Endothelial cell of hepatic sinusoid (primary cell): ENCODE measurements at regions not wholly inside any gene's neighbourhood (a gene's known extent, or its start where the extent isn't known, plus 50 kb on each side); places are given as distances from the start of the nearest gene placed in this dataset.

Experiments used
- in situ Hi-C: cut with HindIII; loops from 2 replicates; pipeline ENCODE4 v1.10.0; 2017; ENCODE audit warnings: low sequenced_read_pairs

DNA sequence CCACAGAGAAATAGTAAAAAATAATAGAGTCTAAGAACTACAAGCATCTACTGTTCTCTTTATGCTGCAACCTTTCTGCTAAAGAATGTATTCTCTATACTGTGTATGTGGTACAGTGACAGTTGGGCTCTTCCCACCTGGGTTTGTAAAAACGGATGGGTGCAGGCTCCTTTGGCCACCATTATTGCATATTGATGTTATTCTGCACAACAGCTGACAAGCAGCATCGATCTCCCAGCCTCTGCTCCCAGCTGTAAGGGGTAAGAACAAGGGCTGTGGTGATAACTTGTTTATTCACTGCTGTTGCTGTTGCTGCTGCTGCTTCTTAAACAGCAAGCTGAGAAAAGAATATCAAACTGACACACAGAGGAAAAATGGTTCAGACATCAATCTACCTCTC lies 56.1 kb downstream of the KCNRG start:
- in situ Hi-C loops: no loop called here

DNA sequence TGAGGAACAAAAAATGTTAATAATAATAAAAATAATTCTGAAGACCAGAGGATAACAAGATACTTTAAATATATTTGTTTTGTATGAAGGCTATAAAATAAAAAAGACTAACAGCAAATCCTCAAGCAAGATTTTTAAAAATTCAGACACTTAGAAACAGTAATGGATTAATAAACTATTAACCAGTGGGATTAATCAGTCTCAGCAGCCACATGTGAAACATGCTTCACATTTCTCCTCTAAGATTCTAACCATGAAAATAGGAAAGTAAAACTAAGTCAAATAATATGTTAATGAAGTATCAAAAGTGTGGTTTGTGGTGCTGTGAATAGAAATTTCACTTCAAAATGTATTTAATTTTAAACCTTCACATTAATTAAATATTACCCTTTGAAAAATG lies 57.4 kb downstream of the KCNRG start:
- in situ Hi-C loops: no loop called here

DNA sequence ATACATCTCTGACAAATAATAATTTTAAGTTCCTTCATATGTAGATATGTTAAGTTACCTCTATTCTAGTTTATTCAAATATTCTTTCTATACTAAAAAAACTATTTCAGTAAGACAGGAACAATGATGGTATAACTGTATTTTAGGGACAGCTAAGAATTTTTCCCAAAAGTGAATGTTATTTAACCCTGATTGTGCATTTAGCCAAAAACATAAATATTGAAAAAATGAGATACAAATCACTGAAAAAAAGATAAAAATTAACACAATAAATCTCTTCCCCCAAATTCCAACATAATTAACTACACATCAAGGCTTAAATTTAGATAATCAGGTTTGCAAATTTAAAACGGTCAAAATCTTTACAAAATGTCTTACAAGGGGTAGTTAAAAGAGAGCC lies 58.1 kb downstream of the KCNRG start:
- in situ Hi-C loops: no loop called here

DNA sequence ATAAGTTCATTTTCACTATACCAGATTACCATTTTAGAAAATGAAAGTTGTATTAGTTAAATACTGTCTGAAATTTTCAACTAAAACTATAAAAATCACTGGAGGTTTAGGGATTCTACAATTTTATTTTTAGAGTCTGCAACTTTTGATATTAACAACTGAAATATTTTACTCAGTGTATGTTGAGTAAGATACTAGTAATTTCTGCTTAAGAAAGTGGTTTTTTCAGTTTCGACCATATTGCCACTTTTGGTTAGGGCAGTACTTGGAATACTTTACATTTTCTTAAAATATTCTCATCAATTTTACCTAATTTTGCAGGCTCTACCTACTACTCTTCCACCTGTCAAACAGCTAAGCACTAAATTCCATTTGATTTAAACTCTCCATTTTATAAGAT lies 59.6 kb downstream of the KCNRG start:
- in situ Hi-C loops: loop anchor here (5.0 kb wide), 1 partner anchor 43 kb away; no protein-coding TSS in a partner anchor

DNA sequence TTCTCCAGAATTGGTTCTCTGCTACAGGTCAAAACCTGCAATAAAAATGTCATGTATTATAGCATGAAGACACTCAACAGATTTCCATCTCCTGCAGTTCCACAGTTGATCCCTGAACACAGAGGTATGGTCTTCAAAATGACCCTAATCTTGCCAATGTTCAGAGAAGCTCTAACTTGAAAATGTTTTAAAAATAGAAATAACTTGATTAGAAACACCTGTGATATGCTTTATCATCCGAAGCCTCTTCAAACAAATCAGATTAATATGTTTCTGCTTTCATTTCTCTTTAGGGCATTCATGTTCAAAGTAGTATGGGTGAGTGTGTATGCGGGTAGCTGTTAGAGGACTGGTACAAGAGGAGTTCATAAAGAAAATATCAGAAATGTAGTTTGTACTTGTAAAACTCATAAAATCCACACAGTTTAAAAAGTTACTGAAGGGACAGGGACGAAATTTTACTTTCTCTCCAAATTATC lies 60.4 kb downstream of the KCNRG start:
- in situ Hi-C loops: loop anchor here (5.0 kb wide), 1 partner anchor 43 kb away; no protein-coding TSS in a partner anchor

DNA sequence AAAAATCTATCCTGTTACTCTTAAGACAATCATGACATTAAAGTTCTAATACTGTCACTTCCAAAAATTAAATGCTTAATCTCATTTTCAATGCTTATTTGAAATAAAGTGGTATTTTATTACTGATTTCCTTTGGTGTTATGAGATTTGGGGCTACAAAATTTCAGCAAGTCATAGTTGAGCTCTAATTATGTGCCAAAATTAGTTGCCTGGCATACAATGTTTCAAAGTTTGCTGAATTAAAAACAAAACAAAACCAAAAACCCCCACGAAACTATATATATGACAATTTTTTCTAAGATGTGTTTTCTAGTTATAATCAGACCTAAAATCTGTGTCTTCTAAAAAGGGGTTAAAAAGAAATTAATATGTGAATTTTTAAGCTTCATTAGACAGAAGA lies 62.2 kb downstream of the KCNRG start:
- in situ Hi-C loops: loop anchor here (5.0 kb wide), 1 partner anchor 45 kb away; no protein-coding TSS in a partner anchor

DNA sequence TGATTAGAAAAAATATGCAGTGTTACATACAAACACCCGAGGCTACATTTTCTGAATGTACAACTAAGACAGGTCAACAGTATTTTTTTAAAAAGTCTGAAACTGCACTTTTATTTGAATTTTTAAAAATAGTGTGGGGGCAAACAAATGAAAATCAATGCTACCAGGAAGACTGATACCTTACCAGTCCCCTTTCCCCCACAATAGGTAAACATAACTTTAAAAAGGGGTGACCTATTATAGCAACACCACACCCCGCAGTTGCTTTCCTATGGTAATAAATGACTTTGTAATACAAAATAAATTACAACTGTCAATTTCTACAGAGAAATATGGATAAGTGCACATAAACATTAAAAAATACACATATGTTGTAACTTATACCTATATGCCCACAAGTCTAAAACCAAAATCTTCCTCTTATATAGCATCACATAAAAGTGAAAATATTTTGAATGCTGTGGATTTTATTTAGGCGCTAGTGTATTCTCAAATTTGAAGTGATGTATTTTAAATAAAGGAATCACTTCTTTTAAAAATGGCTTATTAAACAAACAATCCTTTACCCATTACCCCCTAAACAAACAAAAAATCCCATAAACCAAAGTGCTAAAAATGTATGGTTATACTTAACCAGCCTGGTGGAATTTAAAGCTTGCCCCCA lies 63.1 kb downstream of the KCNRG start:
- in situ Hi-C loops: loop anchor here (5.0 kb wide), 1 partner anchor 46 kb away; no protein-coding TSS in a partner anchor

DNA sequence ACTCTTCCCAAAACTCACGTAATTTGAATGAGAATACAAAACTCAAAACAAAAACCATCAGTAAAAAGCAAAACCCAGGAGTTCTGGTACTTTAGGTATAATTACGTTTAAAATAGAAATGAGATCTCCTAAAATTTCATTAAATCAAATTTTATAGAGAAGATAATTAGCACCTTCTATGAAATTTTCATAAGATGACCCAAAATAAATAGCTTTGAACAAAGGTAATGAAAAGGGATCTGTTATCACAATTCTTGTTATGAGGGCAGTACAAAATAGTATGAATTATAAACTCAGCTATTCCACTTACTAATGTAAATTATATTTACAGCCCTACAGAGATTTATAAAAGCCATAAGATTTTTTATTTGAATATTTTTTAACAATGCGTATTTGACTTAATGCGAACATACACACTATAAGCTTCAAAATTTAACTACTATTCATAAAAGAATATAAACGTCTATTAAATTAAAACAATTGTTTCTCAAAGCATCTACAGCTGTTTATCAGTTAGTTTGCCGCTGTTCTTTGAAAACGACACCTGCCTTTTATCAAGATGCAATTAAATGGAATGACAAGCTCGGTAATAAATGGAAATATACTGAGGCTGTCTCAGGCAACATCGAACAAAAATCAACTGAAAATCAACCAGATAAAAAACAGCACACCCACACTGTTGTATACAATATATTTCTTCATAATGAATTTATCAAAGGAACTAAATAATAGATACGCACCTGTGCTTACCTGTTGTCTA lies 63.8 kb downstream of the KCNRG start:
- in situ Hi-C loops: loop anchor here (5.0 kb wide), 1 partner anchor 47 kb away; no protein-coding TSS in a partner anchor

DNA sequence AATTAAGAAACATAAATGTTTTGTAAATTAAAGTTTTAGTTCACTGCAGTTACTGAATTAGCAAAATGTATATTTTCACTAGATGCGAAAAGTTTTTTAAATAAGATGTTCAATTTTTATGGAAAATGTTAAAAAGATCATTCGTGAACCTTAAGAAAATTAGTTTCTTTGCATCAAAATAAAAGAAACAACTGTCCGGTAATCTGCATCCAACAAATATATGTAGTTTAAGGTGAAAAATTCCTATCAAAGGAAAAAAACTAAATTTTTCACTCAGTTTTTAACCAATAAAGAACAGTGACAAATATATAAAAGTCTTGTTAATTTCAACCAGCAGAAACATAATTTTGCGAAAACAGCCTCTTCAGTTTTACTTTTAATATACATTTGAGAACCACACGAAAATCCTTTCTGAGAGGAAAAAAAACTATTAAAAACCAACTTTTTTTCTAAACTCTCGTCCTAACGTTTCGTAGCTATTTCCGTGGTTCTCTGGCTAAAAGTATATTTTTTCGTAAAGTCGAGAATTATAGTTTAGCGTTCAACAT lies 64.5 kb downstream of the KCNRG start:
- in situ Hi-C loops: loop anchor here (5.0 kb wide), 1 partner anchor 47 kb away; no protein-coding TSS in a partner anchor

DNA sequence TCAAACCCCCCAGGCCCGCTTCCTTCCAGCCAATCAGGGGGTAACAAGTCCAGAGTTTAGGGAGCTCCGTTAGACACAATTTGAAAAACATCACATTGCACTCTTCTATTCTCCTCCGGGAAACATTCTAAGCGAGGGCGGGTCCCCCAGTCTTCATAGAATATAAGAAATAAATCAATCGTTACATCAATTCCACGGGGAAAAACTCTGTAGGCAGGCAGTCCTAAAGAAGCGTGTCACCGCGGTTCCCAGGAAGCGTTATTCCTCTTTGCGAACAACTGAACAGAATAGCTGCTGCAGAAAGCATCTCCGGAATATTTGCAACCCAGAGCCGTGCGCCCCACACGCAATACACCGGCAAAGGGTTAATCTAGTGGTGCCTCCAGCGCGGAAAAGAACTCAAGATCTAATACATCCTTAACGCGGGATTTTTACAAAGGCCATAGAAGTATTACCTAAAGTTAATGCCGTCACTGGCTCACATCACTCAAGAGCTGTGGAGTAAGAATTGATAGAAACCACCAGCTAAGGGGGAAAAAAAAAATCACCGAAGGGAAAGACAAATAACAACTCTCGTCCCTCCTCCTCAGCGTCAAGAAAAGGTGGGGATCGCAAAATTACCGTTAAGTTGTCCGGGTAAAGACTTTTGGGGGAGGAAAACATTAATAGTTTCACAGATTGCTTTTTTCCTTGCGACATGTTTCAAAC lies 65.1 kb downstream of the KCNRG start:
- in situ Hi-C loops: no loop called here

DNA sequence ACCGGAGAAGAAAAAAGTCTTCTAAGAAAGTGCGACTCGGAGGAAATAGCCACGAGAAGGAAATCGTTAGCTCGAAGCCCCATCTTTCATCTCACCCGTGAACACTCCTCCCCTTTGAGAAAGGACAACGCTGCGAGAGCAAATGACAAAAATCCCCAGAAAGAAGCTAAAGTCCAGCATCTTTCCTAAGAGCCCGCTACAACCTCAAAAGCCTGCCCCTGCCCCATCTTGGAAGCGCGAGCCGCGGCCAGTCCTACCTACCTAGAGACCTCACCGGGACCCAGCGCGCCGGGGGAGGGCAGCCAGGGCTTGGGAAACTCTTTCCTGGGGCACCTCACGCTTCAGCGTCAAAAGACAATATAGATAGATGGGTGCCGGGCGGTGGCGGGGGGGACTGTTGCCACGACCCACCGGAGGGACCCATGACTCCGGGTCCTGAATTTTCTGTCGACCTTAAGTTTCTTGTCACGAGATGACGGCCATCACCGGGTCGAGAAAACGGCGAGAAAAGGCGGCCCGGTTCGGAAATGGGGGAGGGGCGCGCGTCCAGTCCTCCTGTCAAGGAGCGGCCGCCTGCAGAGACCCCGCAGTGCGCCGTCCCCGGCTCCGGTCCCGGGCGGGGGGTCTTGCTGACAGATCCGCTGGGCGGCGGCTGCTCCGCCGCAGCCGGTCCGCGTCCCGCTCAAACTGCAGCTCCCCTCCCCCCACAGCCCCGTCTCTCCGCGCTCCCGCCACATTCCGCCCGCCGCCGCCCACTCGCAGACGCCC lies 65.9 kb downstream of the KCNRG start:
- in situ Hi-C loops: no loop called here

DNA sequence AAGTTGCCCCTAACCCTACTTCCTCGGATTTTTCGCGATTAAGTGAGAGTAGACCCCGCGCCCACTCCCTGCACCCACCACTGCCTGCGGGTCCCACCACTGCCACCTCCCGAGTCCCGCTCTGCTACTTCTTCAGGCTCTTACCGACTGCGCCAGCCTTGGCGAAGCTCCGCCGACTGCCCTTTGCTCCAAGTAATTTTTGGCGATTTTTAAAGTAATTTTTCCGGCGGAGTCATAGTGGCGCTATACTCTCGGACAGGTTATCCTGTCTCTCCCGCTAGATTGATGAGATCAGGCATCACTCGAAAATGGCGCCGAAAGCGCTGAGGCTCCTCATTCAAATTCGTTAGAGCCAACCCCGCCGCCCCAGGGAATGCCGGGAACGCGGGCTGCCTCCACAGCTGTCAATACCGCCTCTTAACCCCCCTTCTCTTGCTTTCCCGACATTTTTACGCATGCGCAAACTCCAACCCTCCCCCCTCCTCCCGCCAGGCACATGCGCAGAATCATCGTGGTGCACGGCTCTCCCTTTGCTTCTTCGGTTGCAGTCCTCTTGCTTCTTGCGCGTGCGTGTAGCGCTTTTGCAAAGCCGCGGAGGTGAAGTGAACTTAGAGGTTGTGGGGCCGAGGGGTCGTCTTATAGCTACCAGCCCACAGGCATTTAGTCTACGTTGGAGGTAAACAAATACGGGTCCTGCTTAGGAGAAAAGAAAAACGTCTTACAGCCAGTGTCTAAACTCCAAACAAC lies 66.6 kb downstream of the KCNRG start:
- in situ Hi-C loops: no loop called here

DNA sequence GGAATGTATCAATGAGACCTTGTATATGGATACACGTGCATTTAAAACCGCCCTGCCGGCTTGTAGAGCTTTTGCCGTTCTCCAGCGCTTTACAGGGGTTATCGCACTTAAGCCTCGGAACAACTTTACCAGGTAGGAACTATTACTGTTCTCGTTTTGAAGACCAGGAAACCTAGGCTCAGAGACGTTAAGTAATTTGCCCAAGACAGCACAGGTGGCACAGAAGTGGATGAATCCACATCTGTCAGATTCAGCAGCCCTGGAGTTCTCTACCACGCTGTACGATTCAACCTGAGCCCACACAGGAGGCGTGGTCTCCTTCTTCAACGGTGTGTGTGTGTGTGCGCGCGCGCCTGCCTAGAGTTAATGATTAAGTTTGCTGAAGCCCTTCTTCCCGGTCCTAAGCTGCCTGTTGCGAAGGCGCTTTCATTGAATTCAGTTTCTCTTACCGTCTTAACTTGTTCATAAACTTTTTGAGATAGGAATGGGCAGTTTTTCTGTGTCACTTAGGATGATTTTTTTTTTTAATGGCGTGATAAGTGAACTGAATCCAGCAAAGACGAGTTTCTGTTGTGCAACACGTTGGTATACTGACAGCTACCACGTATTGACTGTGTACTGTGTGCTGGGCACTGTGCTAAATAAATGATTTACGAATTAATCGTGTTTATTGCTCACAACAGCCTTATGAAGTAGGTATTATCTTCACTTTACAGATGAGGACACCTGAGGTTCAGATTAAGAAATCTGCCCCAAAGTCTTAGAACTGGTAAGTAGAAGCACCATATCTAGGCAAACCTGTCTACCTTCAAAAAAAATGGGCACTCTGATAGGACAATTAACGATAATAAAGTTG lies 67.4 kb downstream of the KCNRG start:
- in situ Hi-C loops: no loop called here

DNA sequence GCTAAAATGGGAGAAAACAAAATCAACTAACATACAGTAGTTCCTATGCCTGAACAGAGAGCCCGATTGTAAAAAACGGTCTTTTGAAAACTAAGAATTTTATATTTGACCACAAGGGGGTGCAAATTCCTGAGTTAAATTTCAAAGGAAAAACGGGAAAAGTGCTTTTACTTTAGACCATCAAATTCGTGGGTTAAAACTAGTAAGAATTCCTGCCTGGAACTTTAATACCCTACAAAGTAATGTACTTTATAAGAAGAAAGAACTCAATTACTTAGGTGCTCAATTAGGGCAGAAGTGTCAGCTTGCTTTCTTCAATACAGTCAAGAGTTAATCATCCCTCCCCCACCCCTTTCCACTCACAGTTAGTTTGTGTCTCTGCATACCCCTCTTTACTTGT lies 69.8 kb downstream of the KCNRG start:
- in situ Hi-C loops: no loop called here

DNA sequence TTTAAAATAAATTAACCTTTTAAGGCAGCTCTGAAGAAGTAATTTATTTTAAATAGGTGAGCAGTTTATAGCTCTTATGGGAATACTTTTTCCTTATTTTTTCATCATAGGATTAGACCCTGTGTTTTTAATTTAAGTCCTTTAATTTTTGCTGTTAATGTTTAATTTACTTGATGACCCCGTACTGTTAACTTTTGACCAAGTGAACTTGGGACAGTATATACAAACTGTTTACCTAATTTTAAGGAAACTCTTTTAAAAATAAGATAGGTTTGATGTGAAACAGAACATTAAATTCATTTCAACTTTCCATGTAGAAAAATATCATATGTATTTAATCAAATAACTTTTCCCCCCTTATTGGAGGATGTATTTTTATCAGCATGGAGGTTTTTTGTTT lies 74.4 kb downstream of the KCNRG start:
- in situ Hi-C loops: no loop called here

DNA sequence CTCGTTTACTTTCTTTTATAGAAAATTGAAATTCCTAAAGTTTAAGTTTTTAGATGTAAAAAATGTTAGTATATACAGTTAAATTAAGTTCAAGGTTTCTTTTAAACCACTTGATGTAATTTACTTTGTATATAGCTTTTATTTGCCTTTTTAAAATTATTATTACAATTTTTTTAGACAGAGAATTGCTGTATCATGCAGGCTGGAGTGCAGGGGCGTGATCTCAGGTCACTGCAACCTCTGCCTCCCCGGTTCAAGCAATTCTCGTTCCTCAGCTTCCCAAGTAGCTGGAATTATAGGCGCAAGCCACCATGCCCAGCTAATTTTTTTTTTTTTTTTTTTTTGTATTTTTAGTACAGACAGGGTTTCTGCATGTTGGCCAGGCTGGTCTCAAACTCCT lies 75.0 kb downstream of the KCNRG start:
- in situ Hi-C loops: no loop called here

DNA sequence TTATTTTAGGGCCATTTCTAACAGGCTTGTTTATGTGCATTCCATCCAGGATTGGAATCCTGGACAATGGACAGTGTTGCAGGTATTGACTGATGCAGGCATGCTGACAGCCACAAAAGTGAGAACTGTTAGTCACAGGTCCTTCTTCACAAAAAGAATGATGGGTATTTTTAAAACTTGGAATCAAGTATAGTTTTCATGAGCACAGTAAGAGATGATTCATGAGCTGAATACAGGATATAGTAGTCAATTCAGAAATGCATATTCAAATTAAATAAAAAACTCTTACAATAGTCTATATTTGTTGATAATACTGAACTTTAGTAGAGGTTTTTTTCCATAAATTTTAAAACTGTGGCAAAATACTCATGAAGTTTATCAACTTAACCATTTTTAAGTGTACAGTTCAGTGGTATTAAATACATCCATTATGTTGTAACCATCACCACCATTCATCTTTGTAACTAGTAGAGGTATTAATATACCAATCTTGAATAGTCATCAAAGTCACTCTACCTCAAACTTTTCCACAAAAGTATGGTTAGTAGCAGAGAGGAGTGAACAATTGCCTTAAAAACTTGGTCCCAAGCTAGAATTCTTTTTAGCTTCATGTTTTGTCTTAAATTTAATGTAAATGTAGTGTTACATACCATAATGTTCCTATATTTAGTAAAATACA lies 79.5 kb downstream of the KCNRG start:
- in situ Hi-C loops: no loop called here

DNA sequence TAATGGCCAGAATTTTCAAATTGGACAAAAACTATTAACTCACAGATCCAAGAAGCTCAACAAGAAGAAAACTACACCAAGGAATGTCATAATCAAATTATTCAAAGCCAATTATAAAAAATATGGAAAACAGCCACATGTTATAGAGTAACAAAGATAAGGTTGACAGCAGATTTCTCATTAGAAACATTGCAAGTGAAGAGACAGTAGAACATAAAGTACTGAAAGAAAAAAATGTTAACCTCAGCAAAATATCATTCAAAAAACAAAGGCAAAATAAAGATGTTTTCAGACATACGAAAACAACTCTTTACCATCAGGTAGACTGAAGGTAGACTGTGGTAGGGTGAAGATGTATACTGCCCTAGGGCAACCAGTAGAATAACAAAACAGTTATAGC lies 83.4 kb downstream of the KCNRG start:
- in situ Hi-C loops: no loop called here
